MM.1S (cell line): ENCODE measurements at regions not wholly inside any gene's neighbourhood (a gene's known extent, or its start where the extent isn't known, plus 50 kb on each side); places are given as distances from the start of the nearest gene placed in this dataset.

ENCODE experiments used
- EZH2 ChIP-seq: fragments of 300-600 bp; sonication (generic); optimal IDR thresholded peaks from 2 replicates; pipeline ENCODE3; 2017; ENCODE audit warnings: low read depth, mild to moderate bottlenecking, antibody characterized with exemption, low read length, mixed read lengths
- TF ChIP-seq, protein P1 (sequence below): fragments of 300-600 bp; sonication (generic); IDR thresholded peaks from 2 replicates; pipeline ENCODE4 v1.5.1; 2016; ENCODE audit warnings: antibody characterized with exemption, low read length, mixed read lengths

DNA sequence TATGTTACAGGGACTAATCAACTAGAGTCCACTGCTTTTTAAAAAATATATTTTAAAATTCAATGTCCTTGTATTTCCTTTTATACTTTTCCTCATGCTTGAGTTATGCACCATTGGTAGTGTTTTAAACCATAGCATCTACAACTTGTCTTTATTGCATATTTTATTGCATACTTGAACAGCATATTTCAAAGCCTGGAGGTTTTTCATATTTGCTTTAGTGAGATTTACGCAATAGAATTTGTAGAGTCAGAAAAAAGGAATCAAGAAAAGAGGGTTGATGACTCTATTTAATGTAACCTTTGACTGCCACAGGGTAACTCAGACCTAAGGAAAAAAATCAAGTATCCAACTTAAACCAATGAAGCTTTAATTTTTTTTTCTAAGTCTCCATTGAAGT lies 1165.7 kb upstream of the IGFBP7 start:
- no peak for TF ChIP-seq EZH2
- TF ChIP-seq, protein P1, sequence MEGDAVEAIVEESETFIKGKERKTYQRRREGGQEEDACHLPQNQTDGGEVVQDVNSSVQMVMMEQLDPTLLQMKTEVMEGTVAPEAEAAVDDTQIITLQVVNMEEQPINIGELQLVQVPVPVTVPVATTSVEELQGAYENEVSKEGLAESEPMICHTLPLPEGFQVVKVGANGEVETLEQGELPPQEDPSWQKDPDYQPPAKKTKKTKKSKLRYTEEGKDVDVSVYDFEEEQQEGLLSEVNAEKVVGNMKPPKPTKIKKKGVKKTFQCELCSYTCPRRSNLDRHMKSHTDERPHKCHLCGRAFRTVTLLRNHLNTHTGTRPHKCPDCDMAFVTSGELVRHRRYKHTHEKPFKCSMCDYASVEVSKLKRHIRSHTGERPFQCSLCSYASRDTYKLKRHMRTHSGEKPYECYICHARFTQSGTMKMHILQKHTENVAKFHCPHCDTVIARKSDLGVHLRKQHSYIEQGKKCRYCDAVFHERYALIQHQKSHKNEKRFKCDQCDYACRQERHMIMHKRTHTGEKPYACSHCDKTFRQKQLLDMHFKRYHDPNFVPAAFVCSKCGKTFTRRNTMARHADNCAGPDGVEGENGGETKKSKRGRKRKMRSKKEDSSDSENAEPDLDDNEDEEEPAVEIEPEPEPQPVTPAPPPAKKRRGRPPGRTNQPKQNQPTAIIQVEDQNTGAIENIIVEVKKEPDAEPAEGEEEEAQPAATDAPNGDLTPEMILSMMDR = no peak
